ENCODE measurements at regions not wholly inside any gene's neighbourhood (a gene's known extent, or its start where the extent isn't known, plus 50 kb on each side); places are given as distances from the start of the nearest gene placed in this dataset.
"Not testable (repeated sequence)": the region's sequence is repeated elsewhere in the genome, so short reads cannot be mapped to it uniquely, and the experiment has no call there.

DNA sequence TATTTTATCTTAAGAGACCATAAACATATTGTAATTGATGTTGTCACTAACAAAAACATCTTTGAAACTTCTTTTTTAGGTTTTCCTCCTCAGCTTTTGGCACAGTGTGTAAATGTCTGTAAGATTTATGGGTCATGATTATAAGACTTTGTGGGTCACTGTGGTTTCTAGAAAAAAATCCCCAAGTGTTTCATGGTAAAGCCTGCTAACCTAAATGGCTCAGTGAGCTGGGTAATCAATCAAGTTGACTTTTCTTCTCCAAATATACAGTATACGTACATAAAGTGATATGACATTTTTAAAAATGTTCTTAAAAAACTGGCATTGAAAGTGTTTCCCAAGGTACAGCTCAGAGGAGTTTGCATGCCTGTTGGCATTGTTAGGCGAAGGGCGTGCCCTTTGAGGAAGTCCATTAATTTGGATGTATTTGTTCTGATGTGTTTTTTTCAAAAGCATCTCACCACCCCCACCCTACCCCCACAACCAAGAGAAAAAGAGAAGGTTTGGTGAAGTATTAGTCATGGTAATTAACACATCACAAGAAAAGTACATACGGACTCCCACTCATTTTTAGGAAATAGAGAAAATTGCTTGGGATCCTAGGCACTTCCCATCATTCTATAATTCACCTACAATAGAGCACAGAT, 385.4 kb upstream of the LRRC3B start:
- H3K79me2 ChIP-seq (ENCODE audit: control insufficient read depth, insufficient read depth, low read length) = no peaks in the 10 kb centered on the region
- H2AFZ ChIP-seq (ENCODE audit: control insufficient read depth, low read length) = no peak overlapping the region
- no peak overlapping the region for H3K9ac ChIP-seq (ENCODE audit: control insufficient read depth, extremely low read depth, insufficient read depth, low read length)
- dilution Hi-C loops (cut with MboI; ENCODE audit: extremely low pct_ligation_motif_present, low sequenced_read_pairs) = no loop called here
- no peaks in the 10 kb centered on the region for H4K20me1 ChIP-seq (ENCODE audit: control insufficient read depth, extremely low read depth, insufficient read depth, low read length)
- H3K4me2 ChIP-seq (ENCODE audit: control insufficient read depth, extremely low read depth, insufficient read depth, low read depth, low read length) = no peak overlapping the region
- TF ChIP-seq EZH2 (IDR thresholded peaks at IDR 0.05; ENCODE audit: low read length) = no peak
- TF ChIP-seq, protein P1, sequence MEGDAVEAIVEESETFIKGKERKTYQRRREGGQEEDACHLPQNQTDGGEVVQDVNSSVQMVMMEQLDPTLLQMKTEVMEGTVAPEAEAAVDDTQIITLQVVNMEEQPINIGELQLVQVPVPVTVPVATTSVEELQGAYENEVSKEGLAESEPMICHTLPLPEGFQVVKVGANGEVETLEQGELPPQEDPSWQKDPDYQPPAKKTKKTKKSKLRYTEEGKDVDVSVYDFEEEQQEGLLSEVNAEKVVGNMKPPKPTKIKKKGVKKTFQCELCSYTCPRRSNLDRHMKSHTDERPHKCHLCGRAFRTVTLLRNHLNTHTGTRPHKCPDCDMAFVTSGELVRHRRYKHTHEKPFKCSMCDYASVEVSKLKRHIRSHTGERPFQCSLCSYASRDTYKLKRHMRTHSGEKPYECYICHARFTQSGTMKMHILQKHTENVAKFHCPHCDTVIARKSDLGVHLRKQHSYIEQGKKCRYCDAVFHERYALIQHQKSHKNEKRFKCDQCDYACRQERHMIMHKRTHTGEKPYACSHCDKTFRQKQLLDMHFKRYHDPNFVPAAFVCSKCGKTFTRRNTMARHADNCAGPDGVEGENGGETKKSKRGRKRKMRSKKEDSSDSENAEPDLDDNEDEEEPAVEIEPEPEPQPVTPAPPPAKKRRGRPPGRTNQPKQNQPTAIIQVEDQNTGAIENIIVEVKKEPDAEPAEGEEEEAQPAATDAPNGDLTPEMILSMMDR (optimal IDR thresholded peaks at IDR 0.05 in 1 of 3, IDR thresholded peaks at IDR 0.05 in 1 of 3, conservative IDR thresholded peaks at IDR 0.05 in 1 of 3; ENCODE audit: extremely low read depth in 1 of 3, insufficient read depth in 2 of 3, low read length in 3 of 3) = no peak
- DNase-seq (ENCODE audit: low read depth, low spot score) (no peak), FAIRE-seq (no peak)
- no peak overlapping the region for H3K27ac ChIP-seq (ENCODE audit: control insufficient read depth, insufficient read depth, low read length)
- no peaks in the 10 kb centered on the region for H3K9me3 ChIP-seq (ENCODE audit: control insufficient read depth, low read depth, low read length)
- H3K27me3 ChIP-seq (ENCODE audit: control insufficient read depth, extremely low read depth, insufficient read depth, low read length) = no peaks in the 10 kb centered on the region
- H3K36me3 ChIP-seq (ENCODE audit: control insufficient read depth in 2 of 2, extremely low read depth in 1 of 2, insufficient read depth in 2 of 2, low read length in 2 of 2) = no peaks in the 10 kb centered on the region
- H3K4me1 ChIP-seq (ENCODE audit: control insufficient read depth, extremely low read depth, insufficient read depth, low read length) = no peaks in the 10 kb centered on the region
- H3K9me1 ChIP-seq (ENCODE audit: control insufficient read depth, extremely low read depth, insufficient read depth, low read length) = no peaks in the 10 kb centered on the region
- H3K4me3 ChIP-seq (ENCODE audit: control insufficient read depth in 2 of 3, extremely low read depth in 1 of 3, insufficient read depth in 2 of 3, low read depth in 1 of 3, low read length in 3 of 3) = no peak overlapping the region

DNA sequence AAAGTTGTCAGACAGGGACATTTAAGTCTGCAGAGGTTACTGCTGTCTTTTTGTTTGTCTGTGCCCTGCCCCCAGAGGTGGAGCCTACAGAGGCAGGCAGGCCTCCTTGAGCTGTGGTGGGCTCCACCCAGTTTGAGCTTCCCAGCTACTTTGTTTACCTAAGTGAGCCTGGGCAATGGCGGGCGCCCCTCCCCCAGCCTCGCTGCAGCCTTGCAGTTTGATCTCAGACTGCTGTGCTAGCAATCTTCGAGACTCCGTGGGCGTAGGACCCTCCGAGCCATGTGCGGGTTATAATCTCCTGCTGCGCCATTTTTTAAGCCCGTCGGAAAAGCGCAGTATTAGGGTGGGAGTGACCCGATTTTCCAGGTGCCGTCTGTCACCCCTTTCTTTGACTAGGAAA, 378.0 kb upstream of the LRRC3B start:
- dilution Hi-C loops (cut with MboI; ENCODE audit: extremely low pct_ligation_motif_present, low sequenced_read_pairs); FAIRE-seq; DNase-seq (ENCODE audit: low read depth, low spot score): not testable (repeated sequence)

DNA sequence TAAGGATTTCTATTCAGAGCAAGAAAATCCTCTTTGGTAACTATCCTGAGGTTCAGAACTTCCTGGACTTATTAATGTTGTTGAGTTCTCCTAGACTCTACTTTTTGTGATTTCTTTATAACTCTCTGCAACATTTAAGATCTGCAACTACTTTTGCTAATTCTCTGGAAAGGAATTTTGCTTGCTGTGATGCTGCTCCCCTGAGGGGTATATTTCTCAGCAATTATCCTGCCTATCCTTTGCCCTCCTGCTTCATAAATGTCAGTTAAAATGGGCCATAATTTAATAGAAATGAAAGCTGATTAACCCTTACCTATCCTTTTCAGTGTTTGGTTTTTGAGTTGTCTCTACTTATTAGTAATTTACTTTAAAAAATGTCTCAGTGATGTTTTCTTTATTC, 377.3 kb upstream of the LRRC3B start:
- Histone ChIP-seq H3K9me1 (ENCODE audit: control insufficient read depth, extremely low read depth, insufficient read depth, low read length) (no peaks in the 10 kb centered on the region), H4K20me1 (ENCODE audit: control insufficient read depth, extremely low read depth, insufficient read depth, low read length) (no peaks in the 10 kb centered on the region), H3K4me1 (ENCODE audit: control insufficient read depth, extremely low read depth, insufficient read depth, low read length) (no peaks in the 10 kb centered on the region), H3K9me3 (ENCODE audit: control insufficient read depth, low read depth, low read length) (no peaks in the 10 kb centered on the region), H2AFZ (ENCODE audit: control insufficient read depth, low read length) (no peak overlapping the region), H3K4me3 (ENCODE audit: control insufficient read depth in 2 of 3, extremely low read depth in 1 of 3, insufficient read depth in 2 of 3, low read depth in 1 of 3, low read length in 3 of 3) (no peak overlapping the region), H3K27me3 (ENCODE audit: control insufficient read depth, extremely low read depth, insufficient read depth, low read length) (no peaks in the 10 kb centered on the region), H3K36me3 (ENCODE audit: control insufficient read depth in 2 of 2, extremely low read depth in 1 of 2, insufficient read depth in 2 of 2, low read length in 2 of 2) (no peaks in the 10 kb centered on the region), H3K27ac (ENCODE audit: control insufficient read depth, insufficient read depth, low read length) (no peak overlapping the region), H3K4me2 (ENCODE audit: control insufficient read depth, extremely low read depth, insufficient read depth, low read depth, low read length) (no peak overlapping the region), H3K9ac (ENCODE audit: control insufficient read depth, extremely low read depth, insufficient read depth, low read length) (no peak overlapping the region), H3K79me2 (ENCODE audit: control insufficient read depth, insufficient read depth, low read length) (no peaks in the 10 kb centered on the region)
- dilution Hi-C loops (cut with MboI; ENCODE audit: extremely low pct_ligation_motif_present, low sequenced_read_pairs) = no loop called here
- no peak for DNase-seq (ENCODE audit: low read depth, low spot score)
- TF ChIP-seq, protein P1 (optimal IDR thresholded peaks at IDR 0.05 in 1 of 3, IDR thresholded peaks at IDR 0.05 in 1 of 3, conservative IDR thresholded peaks at IDR 0.05 in 1 of 3; ENCODE audit: extremely low read depth in 1 of 3, insufficient read depth in 2 of 3, low read length in 3 of 3) = no peak
- TF ChIP-seq EZH2 (IDR thresholded peaks at IDR 0.05; ENCODE audit: low read length) = no peak
- FAIRE-seq = no peak

More for the DNA sequence above, 378.0 kb upstream of the LRRC3B start:
- H3K27ac ChIP-seq (ENCODE audit: control insufficient read depth, insufficient read depth, low read length); H3K79me2 ChIP-seq (ENCODE audit: control insufficient read depth, insufficient read depth, low read length); H4K20me1 ChIP-seq (ENCODE audit: control insufficient read depth, extremely low read depth, insufficient read depth, low read length); H3K9ac ChIP-seq (ENCODE audit: control insufficient read depth, extremely low read depth, insufficient read depth, low read length); H3K9me3 ChIP-seq (ENCODE audit: control insufficient read depth, low read depth, low read length); H2AFZ ChIP-seq (ENCODE audit: control insufficient read depth, low read length); H3K9me1 ChIP-seq (ENCODE audit: control insufficient read depth, extremely low read depth, insufficient read depth, low read length); H3K36me3 ChIP-seq (ENCODE audit: control insufficient read depth in 2 of 2, extremely low read depth in 1 of 2, insufficient read depth in 2 of 2, low read length in 2 of 2); H3K4me1 ChIP-seq (ENCODE audit: control insufficient read depth, extremely low read depth, insufficient read depth, low read length); H3K27me3 ChIP-seq (ENCODE audit: control insufficient read depth, extremely low read depth, insufficient read depth, low read length); H3K4me3 ChIP-seq (ENCODE audit: control insufficient read depth in 2 of 3, extremely low read depth in 1 of 3, insufficient read depth in 2 of 3, low read depth in 1 of 3, low read length in 3 of 3); H3K4me2 ChIP-seq (ENCODE audit: control insufficient read depth, extremely low read depth, insufficient read depth, low read depth, low read length): not testable (repeated sequence)

Measured in keratinocyte (primary cell).